Panc1 (cell line): ENCODE measurements at regions not wholly inside any gene's neighbourhood (a gene's known extent, or its start where the extent isn't known, plus 50 kb on each side); places are given as distances from the start of the nearest gene placed in this dataset.

Source experiments
- ATAC-seq: fragments of 200-7000 bp; cut with Tn5 transposase; 2 replicates; pipeline ENCODE4 v1.9.1; 2020; ENCODE audit warnings: mild to moderate bottlenecking, moderate library complexity
- BruUV-seq: library from RNA; stranded (reverse); fragments of 400-500 nt; replicated peaks from 2 replicates; lab custom pipeline; 2021; lab: Mats Ljungman, UMichigan
- CTCF ChIA-PET: fragments of 300-600 bp; sonication (Branson Sonifier 250); formaldehyde crosslinking; loops from one replicate; lab custom pipeline; 2022; ENCODE audit warnings: antibody characterized with exemption; lab: Charles Lee
- POLR2A ChIA-PET: fragments of 300-600 bp; sonication (Branson Sonifier 250); formaldehyde crosslinking; loops from one replicate; lab custom pipeline; 2022; ENCODE audit warnings: antibody characterized with exemption; lab: Charles Lee
- DNase-seq: peaks from one replicate; pipeline ENCODE4 v3.0.0-alpha.2; 2010; ENCODE audit warnings: low read depth, low spot score
- H3K27ac ChIP-seq: 2 replicates; pipeline ENCODE4 v1.5.1; 2011; ENCODE audit warnings: mild to moderate bottlenecking, low read length, inconsistent platforms
- H3K27me3 ChIP-seq: fragments of 200-500 bp; sonication (Bioruptor generic); 2 replicates; pipeline ENCODE4 v1.6.0; 2014; ENCODE audit warnings: low read length, inconsistent platforms; ENCODE audit not compliant: control insufficient read depth, insufficient read depth
- H3K36me3 ChIP-seq: fragments of 200-500 bp; sonication (Bioruptor generic); 2 replicates; pipeline ENCODE4 v1.5.1; 2014; ENCODE audit warnings: inconsistent platforms, mild to moderate bottlenecking, low read length, moderate library complexity; ENCODE audit not compliant: control insufficient read depth, insufficient read depth
- H3K4me1 ChIP-seq: 2 replicates; pipeline ENCODE4 v1.5.1; 2011; ENCODE audit warnings: inconsistent platforms, mild to moderate bottlenecking, low read length, moderate library complexity; ENCODE audit not compliant: control insufficient read depth, insufficient read depth
- H3K4me3 ChIP-seq, 2 experiments: 2 replicates each; pipeline ENCODE4 v1.5.1; 2011 to 2012; ENCODE audit warnings: low read depth in 2 of 2, low read length in 2 of 2, mild to moderate bottlenecking in 2 of 2, inconsistent platforms in 1 of 2, moderate library complexity in 1 of 2
- H3K9me3 ChIP-seq: fragments of 200-500 bp; sonication (Bioruptor generic); 2 replicates; pipeline ENCODE4 v1.5.1; 2014; ENCODE audit warnings: low read depth, mild to moderate bottlenecking, inconsistent platforms, low read length, moderate library complexity; ENCODE audit not compliant: control insufficient read depth, insufficient read depth
- CTCF ChIP-seq: fragments of 450-650 bp; IDR thresholded peaks from 2 replicates; pipeline ENCODE4 v1.5.1; 2017; ENCODE audit warnings: mild to moderate bottlenecking
- POLR2AphosphoS5 ChIP-seq: IDR thresholded peaks from 2 replicates; pipeline ENCODE4 v1.6.1; 2012; ENCODE audit warnings: mild to moderate bottlenecking, low read depth, low read length, moderate library complexity
- REST ChIP-seq, 2 experiments: IDR thresholded peaks; 2 replicates each; pipeline ENCODE4 v1.6.1; 2011 to 2012; ENCODE audit warnings: low read depth in 2 of 2, control low read depth in 1 of 2, low read length in 1 of 2, mild to moderate bottlenecking in 1 of 2, moderate library complexity in 1 of 2; ENCODE audit not compliant: insufficient read depth in 1 of 2
- SIN3A ChIP-seq: IDR thresholded peaks from 2 replicates; pipeline ENCODE4 v1.6.1; 2012; ENCODE audit warnings: low read depth, mild to moderate bottlenecking, low read length, moderate library complexity, borderline replicate concordance; ENCODE audit not compliant: insufficient read depth
- TCF7L2 ChIP-seq: IDR thresholded peaks from 2 replicates; pipeline ENCODE4 v1.6.1; 2011; ENCODE audit warnings: mild to moderate bottlenecking, low read depth, low read length, inconsistent platforms
- in situ Hi-C: cut with HindIII; loops from 2 replicates; pipeline ENCODE4 v1.10.0; 2016; ENCODE audit warnings: low sequenced_read_pairs, low pct_unique_long_range_greater_than_20kb
- intact Hi-C: fragments of 100-400 bp; cut with micrococcal nuclease; formaldehyde crosslinking; loops from one replicate; pipeline ENCODE4 v1.10.0; 2022; ENCODE audit not compliant: unreplicated experiment

- in situ Hi-C loops = no loop called here
- H3K27ac ChIP-seq = no peak overlapping the region
- TF ChIP-seq TCF7L2 (no peak), SIN3A (no peak), REST (IDR thresholded peaks at IDR 0.05; ENCODE audit: insufficient read depth in 1 of 2, low read depth in 2 of 2, low read length in 1 of 2) (no peak), CTCF (no peak), POLR2AphosphoS5 (no peak)
- H3K4me1 ChIP-seq = no peaks in the 10 kb centered on the region
- ATAC-seq = no peak
- ChIA-PET CTCF (no interaction called here), POLR2A (no interaction called here)
- no peaks in the 10 kb centered on the region for H3K27me3 ChIP-seq
- no TSS peak for BruUV-seq
- no peak overlapping the region for H3K4me3 ChIP-seq
- intact Hi-C loops = no loop called here
- no peaks in the 10 kb centered on the region for H3K9me3 ChIP-seq
- no peak for DNase-seq
- no peaks in the 10 kb centered on the region for H3K36me3 ChIP-seq
Observed at GRCh38 chr12:89205517-89205916, 146.8 kb downstream of the DUSP6 start.

- CTCF ChIA-PET = no interaction called here
Observed at GRCh38 chr12:89203144-89203543, 149.2 kb downstream of the DUSP6 start.

More at GRCh38 chr12:89203144-89203543, 149.2 kb downstream of the DUSP6 start:
- no peak for DNase-seq
- Histone ChIP-seq H3K27ac (no peak overlapping the region), H3K36me3 (no peaks in the 10 kb centered on the region), H3K4me1 (no peaks in the 10 kb centered on the region), H3K4me3 (no peak overlapping the region), H3K27me3 (no peaks in the 10 kb centered on the region), H3K9me3 (no peaks in the 10 kb centered on the region)
- in situ Hi-C loops (no loop called here), intact Hi-C loops (no loop called here)
- POLR2A ChIA-PET = no interaction called here
- no TSS peak for BruUV-seq
- no peak for ATAC-seq
- TF ChIP-seq REST (IDR thresholded peaks at IDR 0.05; ENCODE audit: insufficient read depth in 1 of 2, low read depth in 2 of 2, low read length in 1 of 2) (no peak), TCF7L2 (no peak), SIN3A (no peak), POLR2AphosphoS5 (no peak), CTCF (no peak)
